Spleen (tissue), 11 donors: ENCODE measurements at regions not wholly inside any gene's neighbourhood (a gene's known extent, or its start where the extent isn't known, plus 50 kb on each side); places are given as distances from the start of the nearest gene placed in this dataset.

Experiments used
- DNase-seq: peaks from one replicate; pipeline ENCODE4 v3.0.0-alpha.2; 2020
- H3K27ac ChIP-seq, 8 donors: fragments of 200-600 bp; sonication (generic) in 7 of 8; 1 replicate in 4 of 8; 2 replicates in 4 of 8; pipeline versions ENCODE4 v1.5.0 to v1.8.0; 2016 to 2021; ENCODE audit warnings: inconsistent platforms in 4 of 8, mild to moderate bottlenecking in 4 of 8, moderate library complexity in 1 of 8
- H3K27me3 ChIP-seq, 7 donors: fragments of 200-600 bp; sonication (generic) in 6 of 7; replicated peaks in 1 of 7; 1 replicate in 4 of 7; 2 replicates in 3 of 7; pipeline versions ENCODE4 v1.5.0 to v1.8.0; 2016 to 2021; ENCODE audit warnings: inconsistent platforms in 3 of 7, mild to moderate bottlenecking in 1 of 7
- H3K36me3 ChIP-seq, 6 donors: fragments of 200-600 bp; sonication (generic) in 5 of 6; 1 replicate in 4 of 6; 2 replicates in 2 of 6; pipeline versions ENCODE4 v1.5.0 to v1.8.0; 2016 to 2021; ENCODE audit warnings: inconsistent platforms in 2 of 6
- H3K4me1 ChIP-seq, 6 donors: fragments of 200-600 bp; sonication (generic) in 5 of 6; 1 replicate in 3 of 6; 2 replicates in 3 of 6; pipeline versions ENCODE4 v1.5.0 to v1.8.0; 2016 to 2021; ENCODE audit warnings: inconsistent platforms in 3 of 6
- H3K4me3 ChIP-seq, 8 donors: fragments of 200-600 bp; sonication (generic) in 7 of 8; 1 replicate in 4 of 8; 2 replicates in 4 of 8; pipeline versions ENCODE4 v1.5.0 to v1.8.0; 2016 to 2021; ENCODE audit warnings: inconsistent platforms in 4 of 8, mild to moderate bottlenecking in 4 of 8, moderate library complexity in 2 of 8
- H3K9me3 ChIP-seq, 8 donors: fragments of 200-600 bp; sonication (generic) in 7 of 8; 1 replicate in 4 of 8; 2 replicates in 4 of 8; pipeline versions ENCODE4 v1.5.0 to v1.8.0; 2016 to 2021; ENCODE audit warnings: inconsistent platforms in 4 of 8
- CTCF ChIP-seq, 11 experiments: fragments of 200-600 bp in 7 of 11; fragments of 450-650 bp in 4 of 11; sonication (generic) in 4 of 11; IDR thresholded peaks in 8 of 11; conservative IDR thresholded peaks in 3 of 11; 1 replicate in 7 of 11; 2 replicates in 4 of 11; pipeline versions ENCODE4 v1.4.0 to v1.8.0; 2016 to 2021; ENCODE audit warnings: antibody characterized with exemption in 11 of 11, inconsistent platforms in 4 of 11, mild to moderate bottlenecking in 1 of 11
- POLR2A ChIP-seq, 3 donors: fragments of 450-650 bp; IDR thresholded peaks; one replicate each; pipeline ENCODE4 v1.5.1; 2017; ENCODE audit warnings: antibody characterized with exemption in 3 of 3, mild to moderate bottlenecking in 1 of 3
- POLR2AphosphoS5 ChIP-seq, 3 donors: sonication (generic); formaldehyde crosslinking; IDR thresholded peaks; one replicate each; pipeline ENCODE4 v1.5.1; 2017; ENCODE audit warnings: antibody characterized with exemption in 3 of 3
- WGBS, 5 donors: extraction: QIAGEN DNeasy Blood & Tissue Kit in 3 of 5; methylation state at CpG; one replicate each; pipeline versions ENCODE4 v1.1.5 to v1.1.7; 2013 to 2018; 5-methylcytosine and 5-hydroxymethylcytosine counted together
- intact Hi-C: fragments of 100-400 bp; cut with DNase I; formaldehyde crosslinking; loops from one replicate; pipeline ENCODE4 v1.15.0; 2023; ENCODE audit warnings: low total_unique reads
- donor health status: healthy with polysubstance abuse.
- donor health status: DM: no; HTN: no; CAD: no; lungs with moderate emphysema.
- donor health status: DM: no; HTN: no; CAD: no.
- donor health status: Bipolar disorder and iron deficiency.
- donor health status: healthy.
- donor health status: DM: no; HTN: no; CAD: no.
- donor health status: DM: yes; HTN: yes; CAD: no.

- Histone ChIP-seq H3K36me3 (no peaks in the 10 kb centered on the region), H3K9me3 (no peaks in the 10 kb centered on the region), H3K4me1 (no peaks in the 10 kb centered on the region), H3K27me3 (no peaks in the 10 kb centered on the region), H3K4me3 (no peak overlapping the region), H3K27ac (no peak overlapping the region)
- no peak for DNase-seq
- intact Hi-C loops: no loop called here
- WGBS, 5 donors: 80 to 89% (median 84%) methylated on average over 3 of the region's 3 CpGs
- TF ChIP-seq CTCF (IDR thresholded peaks at IDR 0.05 in 8 of 11, conservative IDR thresholded peaks at IDR 0.05 in 3 of 11) (no peak), POLR2A (IDR thresholded peaks at IDR 0.05) (no peak), POLR2AphosphoS5 (IDR thresholded peaks at IDR 0.05) (no peak)
Measured at GRCh38 chr4:71201817-71202576, 136.8 kb upstream of the SLC4A4 start.

GRCh38 chr4:71202705-71203104 is 136.1 kb upstream of the SLC4A4 start:
- Histone ChIP-seq H3K4me1 (no peaks in the 10 kb centered on the region), H3K27me3 (no peaks in the 10 kb centered on the region), H3K9me3 (no peaks in the 10 kb centered on the region), H3K27ac (no peak overlapping the region), H3K36me3 (no peaks in the 10 kb centered on the region), H3K4me3 (no peak overlapping the region)
- no peak for DNase-seq
- no peak for TF ChIP-seq POLR2AphosphoS5 (IDR thresholded peaks at IDR 0.05)
- TF ChIP-seq POLR2A (IDR thresholded peaks at IDR 0.05): no peak
- no peak for TF ChIP-seq CTCF (IDR thresholded peaks at IDR 0.05 in 8 of 11, conservative IDR thresholded peaks at IDR 0.05 in 3 of 11)
- WGBS, 5 donors: 77 to 85% (median 79%) methylated on average over 2 of the region's 2 CpGs
- intact Hi-C loops: no loop called here

- no peak overlapping the region for H3K27ac ChIP-seq
- H3K36me3 ChIP-seq: no peaks in the 10 kb centered on the region
- H3K27me3 ChIP-seq: no peaks in the 10 kb centered on the region
- no peaks in the 10 kb centered on the region for H3K9me3 ChIP-seq
- TF ChIP-seq CTCF (IDR thresholded peaks at IDR 0.05 in 8 of 11, conservative IDR thresholded peaks at IDR 0.05 in 3 of 11): no peak
- TF ChIP-seq POLR2AphosphoS5 (IDR thresholded peaks at IDR 0.05): no peak
- TF ChIP-seq POLR2A (IDR thresholded peaks at IDR 0.05): no peak
- no peak overlapping the region for H3K4me3 ChIP-seq
- WGBS, 5 donors: 67 to 83% (median 79%) methylated on average over 2 of the region's 2 CpGs
- intact Hi-C loops: no loop called here
- DNase-seq: no peak
- H3K4me1 ChIP-seq: no peaks in the 10 kb centered on the region
Measured at GRCh38 chr4:71204056-71204455, 134.8 kb upstream of the SLC4A4 start.

- WGBS, 5 donors: 80 to 89% (median 88%) methylated on average over 3 of the region's 3 CpGs
Measured at GRCh38 chr4:71206763-71207162, 132.1 kb upstream of the SLC4A4 start.

More at GRCh38 chr4:71206763-71207162, 132.1 kb upstream of the SLC4A4 start:
- TF ChIP-seq POLR2AphosphoS5 (IDR thresholded peaks at IDR 0.05) (no peak), POLR2A (IDR thresholded peaks at IDR 0.05) (no peak), CTCF (IDR thresholded peaks at IDR 0.05 in 8 of 11, conservative IDR thresholded peaks at IDR 0.05 in 3 of 11) (no peak)
- no peaks in the 10 kb centered on the region for H3K36me3 ChIP-seq
- H3K9me3 ChIP-seq: no peaks in the 10 kb centered on the region
- no peak overlapping the region for H3K4me3 ChIP-seq
- H3K4me1 ChIP-seq: no peaks in the 10 kb centered on the region
- intact Hi-C loops: no loop called here
- no peak for DNase-seq
- H3K27ac ChIP-seq: no peak overlapping the region
- H3K27me3 ChIP-seq: no peaks in the 10 kb centered on the region
